ENCODE measurements at regions not wholly inside any gene's neighbourhood (a gene's known extent, or its start where the extent isn't known, plus 50 kb on each side); places are given as distances from the start of the nearest gene placed in this dataset.

GRCh38 chr10:7485244-7485556 lies 74.4 kb upstream of the SFMBT2 start:
- no peak overlapping the region for H3K4me3 ChIP-seq (ENCODE audit: low read length)

GRCh38 chr10:7484456-7485243 lies 73.8 kb upstream of the SFMBT2 start:
- H3K4me3 ChIP-seq (ENCODE audit: low read length) = no peak overlapping the region
- TF ChIP-seq CTCF (conservative IDR thresholded peaks at IDR 0.05; ENCODE audit: low read depth, low read length) = no peak
- no peak for DNase-seq (ENCODE audit: low read depth)

More at GRCh38 chr10:7485244-7485556, 74.4 kb upstream of the SFMBT2 start:
- TF ChIP-seq CTCF (conservative IDR thresholded peaks at IDR 0.05; ENCODE audit: low read depth, low read length) = no peak
- no peak for DNase-seq (ENCODE audit: low read depth)

GRCh38 chr10:7483848-7484247 lies 73.0 kb upstream of the SFMBT2 start:
- no peak for TF ChIP-seq CTCF (conservative IDR thresholded peaks at IDR 0.05; ENCODE audit: low read depth, low read length)
- no peak overlapping the region for H3K4me3 ChIP-seq (ENCODE audit: low read length)
- DNase-seq (ENCODE audit: low read depth) = no peak

GRCh38 chr10:7482992-7483391 lies 72.2 kb upstream of the SFMBT2 start:
- TF ChIP-seq CTCF (conservative IDR thresholded peaks at IDR 0.05; ENCODE audit: low read depth, low read length) = no peak
- no peak overlapping the region for H3K4me3 ChIP-seq (ENCODE audit: low read length)
- DNase-seq (ENCODE audit: low read depth) = no peak

GRCh38 chr10:7481368-7481765 lies 70.5 kb upstream of the SFMBT2 start:
- DNase-seq (ENCODE audit: low read depth) = peak; percentile 15
- no peak for TF ChIP-seq CTCF (conservative IDR thresholded peaks at IDR 0.05; ENCODE audit: low read depth, low read length)
- no peak overlapping the region for H3K4me3 ChIP-seq (ENCODE audit: low read length)

GRCh38 chr10:7480742-7481367 lies 70.0 kb upstream of the SFMBT2 start:
- no peak for DNase-seq (ENCODE audit: low read depth)
- no peak overlapping the region for H3K4me3 ChIP-seq (ENCODE audit: low read length)
- no peak for TF ChIP-seq CTCF (conservative IDR thresholded peaks at IDR 0.05; ENCODE audit: low read depth, low read length)

Measured in retinal pigment epithelial cell (primary cell).